NCI-H774 (cell line): ENCODE measurements at regions not wholly inside any gene's neighbourhood (a gene's known extent, or its start where the extent isn't known, plus 50 kb on each side); places are given as distances from the start of the nearest gene placed in this dataset.

ENCODE experiments used
- DNase-seq: peaks from one replicate; lab custom pipeline; 2025; lab: John Stamatoyannopoulos, UW

DNA sequence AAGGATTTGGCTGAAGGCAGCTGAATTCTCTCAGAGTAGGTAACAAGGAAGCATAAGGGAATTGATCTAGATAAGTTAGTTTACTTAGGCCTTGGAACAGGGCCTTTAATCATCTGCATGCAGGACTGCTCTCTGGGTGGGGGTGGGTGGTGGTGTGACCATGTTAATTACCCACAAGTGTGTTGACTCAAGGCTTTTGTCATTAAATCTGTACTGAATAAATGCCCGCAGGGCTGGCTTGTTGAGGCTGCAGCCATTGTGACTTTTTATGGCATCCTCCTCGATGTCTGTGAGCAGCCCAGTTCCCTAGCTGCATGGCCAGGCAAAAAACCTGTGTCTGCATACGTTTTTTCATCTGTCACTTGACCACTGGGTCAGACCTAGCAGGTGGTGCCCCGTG is 63.5 kb upstream of the ASCC3 start:
- DNase-seq, result no peak

DNA sequence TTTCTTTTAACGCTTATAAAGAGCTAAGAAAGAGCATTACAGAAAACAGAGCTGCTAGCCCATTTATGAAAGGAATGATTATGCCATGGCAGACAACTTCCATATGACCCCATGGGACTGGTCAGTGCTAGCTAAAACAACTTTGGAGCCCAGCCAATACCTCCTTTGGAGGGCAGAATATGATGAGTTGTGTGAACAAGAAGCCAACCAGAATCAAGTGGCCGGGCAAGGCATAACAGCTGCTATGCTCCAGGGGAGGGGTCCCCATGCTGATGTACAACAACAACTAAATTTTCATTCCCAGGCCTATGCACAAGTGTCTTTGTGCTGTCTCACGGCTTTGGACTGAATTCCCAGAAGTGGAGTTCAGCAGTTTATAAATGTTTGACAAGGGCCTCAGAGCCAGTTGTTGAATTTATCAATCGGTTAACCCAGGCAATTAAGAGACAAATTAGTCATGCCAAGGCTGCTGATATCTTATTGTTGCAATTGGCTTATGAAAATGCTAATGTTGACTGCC is 65.0 kb upstream of the ASCC3 start:
- no peak for DNase-seq

DNA sequence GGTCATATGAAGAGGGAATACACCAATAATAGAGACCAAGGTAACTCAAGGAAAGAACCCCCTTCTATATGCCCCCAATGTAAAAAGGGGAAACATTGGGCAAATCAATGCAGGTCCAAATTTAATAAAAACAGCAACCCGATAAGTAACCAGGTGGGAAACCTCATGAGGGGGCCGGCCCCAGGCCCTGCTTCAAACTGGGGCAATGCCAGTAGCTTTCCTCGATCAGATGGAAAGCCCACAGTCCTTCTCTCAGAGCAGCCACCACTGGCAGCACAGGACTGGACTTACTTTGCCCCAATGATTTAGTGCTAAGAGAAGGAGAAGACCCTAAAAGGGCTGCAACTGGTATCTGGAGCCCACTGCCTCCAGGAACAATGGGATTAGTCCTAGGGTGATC is 65.6 kb upstream of the ASCC3 start:
- DNase-seq, result no peak

GRCh38 chr6:100948381-100949133 is 67.4 kb upstream of the ASCC3 start:
- no peak for DNase-seq

DNA sequence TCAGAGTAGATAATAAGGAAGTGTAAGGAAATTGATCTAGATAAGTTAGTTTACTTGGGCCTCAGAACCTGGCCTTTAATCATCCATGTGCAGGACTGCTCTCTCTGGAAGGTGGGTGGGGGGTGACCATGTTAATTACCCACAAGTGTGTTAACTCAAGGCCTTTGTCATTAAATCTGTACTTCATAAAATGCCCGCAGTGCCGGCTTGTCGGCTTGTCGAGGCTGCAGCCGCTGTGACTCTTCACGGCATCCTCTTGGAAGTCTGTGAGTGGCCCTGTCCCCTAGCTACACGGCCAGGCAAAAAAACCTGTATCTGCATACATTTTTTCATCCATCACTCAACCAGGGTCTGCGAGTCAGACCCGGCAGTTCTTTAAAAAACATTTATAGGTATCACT is 70.9 kb upstream of the ASCC3 start:
- DNase-seq, result no peak

GRCh38 chr6:100959280-100959679 is 78.2 kb upstream of the ASCC3 start:
- DNase-seq, result no peak

DNA sequence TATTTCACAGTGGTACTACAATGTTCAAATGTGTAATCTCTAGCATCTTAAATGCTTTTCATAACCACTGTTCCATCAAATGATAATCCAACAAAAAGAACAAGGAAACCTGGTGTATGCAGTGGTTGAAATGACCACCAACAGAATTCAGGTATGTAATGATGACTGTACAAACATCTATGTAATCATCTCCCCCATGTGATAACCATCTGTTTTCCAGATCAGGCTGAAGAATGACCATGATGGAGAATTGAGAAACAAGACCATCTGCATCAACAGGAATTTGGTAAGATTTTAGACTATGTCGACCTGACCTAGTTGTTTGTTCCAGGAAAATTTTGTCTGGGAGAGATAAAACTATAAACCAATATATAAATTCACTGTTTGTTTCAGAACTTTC is 81.3 kb upstream of the ASCC3 start:
- no peak for DNase-seq

- no peak for DNase-seq
These were observed 83.9 kb upstream of the ASCC3 start for GRCh38 chr6:100965067-100965466.

DNA sequence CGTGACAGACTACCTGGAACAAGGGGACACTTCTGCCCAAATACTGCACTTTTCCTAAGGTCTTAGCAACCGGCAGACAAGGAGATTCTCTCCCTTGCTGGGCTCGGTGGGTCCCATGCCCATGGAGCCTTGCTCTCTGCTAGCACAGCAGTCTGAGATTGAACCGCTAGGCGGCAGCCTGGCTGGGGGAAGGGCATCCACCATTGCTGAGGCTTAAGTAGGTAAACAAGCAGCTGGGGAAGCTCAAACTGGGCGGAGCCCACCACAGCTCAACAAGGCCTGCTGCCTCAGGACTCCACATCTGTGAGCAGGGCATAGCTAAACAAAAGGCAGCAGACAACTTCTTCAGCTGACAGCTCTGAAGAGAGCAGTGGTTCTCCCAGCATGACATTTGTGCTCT is 87.8 kb upstream of the ASCC3 start:
- no peak for DNase-seq

DNA sequence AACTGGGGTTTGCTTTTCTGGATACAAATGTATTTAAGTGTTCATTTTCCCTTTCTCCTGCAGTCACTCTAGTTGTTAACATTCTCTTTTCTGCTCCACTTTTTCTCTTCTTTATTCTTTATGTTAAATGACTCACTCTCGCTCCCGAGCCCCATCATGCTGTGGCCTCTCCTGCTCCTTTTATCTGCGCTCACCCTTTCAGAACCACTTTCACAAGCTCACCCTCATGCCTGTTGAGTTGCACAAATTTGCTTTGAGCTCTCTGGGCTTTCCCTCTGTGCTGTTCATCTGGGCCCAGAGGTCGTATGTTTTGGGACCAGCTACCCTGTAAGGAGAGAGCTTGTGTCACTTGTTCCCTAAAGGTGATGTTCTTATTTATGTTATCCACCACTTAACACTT is 98.1 kb upstream of the ASCC3 start:
- no peak for DNase-seq

DNA sequence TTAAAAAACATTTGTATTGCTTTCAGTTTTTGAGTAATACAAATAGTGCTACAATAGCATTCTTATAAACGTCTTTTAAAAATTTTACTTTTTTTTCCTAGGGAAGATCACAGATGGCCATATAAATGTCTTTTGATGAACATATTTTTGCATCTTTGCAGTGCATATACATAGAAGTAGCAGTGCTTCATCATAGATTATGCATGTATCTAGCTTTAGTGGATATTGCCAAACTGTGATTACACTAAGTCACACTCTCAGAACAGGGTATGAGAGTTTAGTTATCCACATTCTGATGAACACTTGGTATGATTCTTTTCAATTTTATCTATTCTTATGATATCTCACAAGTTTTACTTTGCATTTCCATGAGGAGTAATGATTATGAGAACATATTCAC is 99.8 kb upstream of the ASCC3 start:
- DNase-seq, result no peak

GRCh38 chr6:100986921-100987320 is 105.8 kb upstream of the ASCC3 start:
- DNase-seq, result no peak

- DNase-seq, result no peak
These were observed 106.4 kb upstream of the ASCC3 start for GRCh38 chr6:100987556-100987955.

- DNase-seq, result no peak
These were observed 107.4 kb upstream of the ASCC3 start for GRCh38 chr6:100988391-100988984.

DNA sequence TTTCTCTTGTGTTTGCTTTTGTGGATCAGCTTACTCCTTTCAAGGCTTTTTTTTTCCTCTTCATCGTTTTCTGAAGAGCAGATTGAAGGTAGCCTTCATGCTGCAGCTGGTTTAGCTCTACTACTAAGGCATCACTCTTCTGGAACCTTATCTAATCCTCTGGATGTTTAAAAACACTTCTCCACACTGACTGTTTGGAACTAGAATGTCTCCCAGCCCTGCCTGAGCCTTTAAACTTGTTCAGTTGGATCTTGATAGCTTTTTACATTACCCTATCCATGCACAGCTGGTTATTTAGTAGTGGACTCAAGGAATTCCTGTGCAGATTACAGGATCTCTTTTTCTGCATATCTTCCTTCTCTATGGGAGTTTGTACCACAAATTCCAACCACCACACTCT is 108.9 kb upstream of the ASCC3 start:
- DNase-seq, result no peak

- DNase-seq, result no peak
These were observed 115.3 kb upstream of the ASCC3 start for GRCh38 chr6:100996409-100996808.

- DNase-seq, result no peak
These were observed 117.0 kb upstream of the ASCC3 start for GRCh38 chr6:100998111-100998510.

- DNase-seq, result no peak
These were observed 118.0 kb upstream of the ASCC3 start for GRCh38 chr6:100999034-100999597.

DNA sequence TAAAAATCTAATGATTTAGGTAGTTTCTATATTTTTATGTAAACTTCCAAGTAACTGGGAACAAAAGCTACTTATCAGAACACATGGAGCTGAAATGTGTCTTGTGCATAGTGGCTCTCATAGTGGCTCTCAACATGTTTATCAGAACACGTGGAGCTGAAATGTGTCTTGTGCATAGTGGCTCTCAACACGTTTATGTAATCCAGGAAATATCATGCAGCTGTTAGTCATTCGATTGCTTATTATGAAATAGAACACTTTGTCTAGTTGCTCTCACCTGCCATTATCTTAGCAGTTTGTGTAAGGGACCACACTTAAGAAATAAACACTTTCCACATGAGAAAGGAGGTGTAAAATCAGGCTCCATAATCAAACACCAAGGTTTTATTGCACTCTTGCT is 119.2 kb upstream of the ASCC3 start:
- DNase-seq, result peak; percentile 44

- DNase-seq, result no peak
These were observed 119.9 kb upstream of the ASCC3 start for GRCh38 chr6:101001012-101001411.

DNA sequence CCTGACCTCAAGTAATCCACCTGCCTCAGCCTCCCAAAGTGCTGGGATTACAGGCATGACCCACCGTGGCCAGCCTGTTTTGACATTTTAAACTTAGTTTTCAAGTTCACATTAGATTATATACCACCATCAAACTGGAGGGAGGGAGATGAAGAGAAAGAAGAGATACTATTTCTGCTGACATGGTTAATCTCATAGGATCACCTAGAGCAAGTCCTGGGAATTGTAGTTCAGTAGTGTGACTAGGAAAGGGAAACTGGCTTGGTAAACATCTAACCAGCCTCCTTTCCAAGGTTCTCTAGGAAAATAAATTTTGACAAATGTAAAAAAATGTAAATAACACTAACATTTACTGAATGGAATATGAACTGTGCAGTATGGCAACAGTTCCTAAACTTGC is 120.5 kb upstream of the ASCC3 start:
- no peak for DNase-seq

- no peak for DNase-seq
These were observed 121.9 kb upstream of the ASCC3 start for GRCh38 chr6:101003075-101003474.

DNA sequence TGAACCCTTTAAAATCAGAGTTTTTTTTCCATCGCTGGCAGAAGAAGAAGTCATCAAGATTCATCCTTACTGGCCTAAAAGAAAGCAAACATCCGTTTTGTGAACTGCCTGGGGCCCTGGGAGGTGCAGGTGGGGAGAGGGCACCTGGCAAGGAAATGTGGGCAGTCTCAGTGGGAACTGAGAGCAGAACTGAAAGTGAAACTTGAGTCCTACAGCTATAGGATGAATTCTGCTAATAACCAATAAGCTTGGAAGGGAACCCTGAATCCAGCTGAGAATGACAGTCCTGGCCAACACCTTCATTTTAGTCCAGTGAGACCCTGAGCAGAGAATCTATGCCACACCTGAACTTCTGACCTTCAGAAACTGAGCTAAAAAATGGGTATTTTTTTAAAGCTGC is 130.1 kb upstream of the ASCC3 start:
- peak; percentile 35 for DNase-seq
